IMR-90 (cell line): ENCODE measurements at regions not wholly inside any gene's neighbourhood (a gene's known extent, or its start where the extent isn't known, plus 50 kb on each side); places are given as distances from the start of the nearest gene placed in this dataset.

Experiments
- ATAC-seq: fragments of 200-7000 bp; cut with Tn5 transposase; 2 replicates; pipeline ENCODE4 v1.9.1; 2020; ENCODE audit warnings: low read depth, mild to moderate bottlenecking, moderate library complexity
- BruUV-seq: library from RNA; stranded (reverse); fragments of 400-500 nt; replicated peaks from 2 replicates; lab custom pipeline; 2021; lab: Mats Ljungman, UMichigan
- CTCF ChIA-PET: fragments of 300-600 bp; formaldehyde crosslinking; extraction: SDS; loops from one replicate; lab custom pipeline; 2021; ENCODE audit warnings: antibody characterized with exemption; lab: Yijun Ruan, JAX
- POLR2A ChIA-PET: fragments of 300-600 bp; sonication (Branson Sonifier 250); formaldehyde crosslinking; loops from one replicate; lab custom pipeline; 2022; ENCODE audit warnings: antibody characterized with exemption; ENCODE audit not compliant: unreplicated experiment; lab: Charles Lee
- DNase-seq: peaks from one replicate; pipeline ENCODE4 v3.0.0; 2013
- H2AFZ ChIP-seq: replicated peaks from 2 replicates; pipeline ENCODE3; 2013; ENCODE audit warnings: low read length, mild to moderate bottlenecking; ENCODE audit not compliant: poor library complexity
- H2AK5ac ChIP-seq: 2 replicates; pipeline ENCODE4 v1.6.1; 2013; ENCODE audit warnings: low read depth, low read length, inconsistent platforms
- H2AK9ac ChIP-seq: replicated peaks from 2 replicates; pipeline ENCODE3; 2013; ENCODE audit warnings: mild to moderate bottlenecking, low read depth, low read length, moderate library complexity; ENCODE audit not compliant: poor library complexity
- H2BK120ac ChIP-seq: 2 replicates; pipeline ENCODE4 v1.6.1; 2013; ENCODE audit warnings: low read depth, low read length, inconsistent platforms
- H2BK15ac ChIP-seq: 3 replicates; pipeline ENCODE4 v1.6.1; 2013; ENCODE audit warnings: low read depth, low read length, inconsistent platforms
- H2BK20ac ChIP-seq: 2 replicates; pipeline ENCODE4 v1.6.1; 2013; ENCODE audit warnings: low read depth, mild to moderate bottlenecking, inconsistent platforms, low read length, moderate library complexity
- H2BK5ac ChIP-seq: 2 replicates; pipeline ENCODE4 v1.6.1; 2013; ENCODE audit warnings: mild to moderate bottlenecking, low read depth, low read length, inconsistent platforms; ENCODE audit not compliant: poor library complexity, severe bottlenecking
- H3K14ac ChIP-seq: replicated peaks from 2 replicates; pipeline ENCODE4 v1.6.1; 2013; ENCODE audit warnings: low read depth, low read length, inconsistent platforms
- H3K18ac ChIP-seq: 2 replicates; pipeline ENCODE4 v1.6.1; 2013; ENCODE audit warnings: low read depth, low read length, control low read depth
- H3K23ac ChIP-seq: 2 replicates; pipeline ENCODE4 v1.6.1; 2013; ENCODE audit warnings: low read depth, low read length, inconsistent platforms
- H3K27ac ChIP-seq: 2 replicates; pipeline ENCODE4 v1.5.1; 2013; ENCODE audit warnings: mild to moderate bottlenecking, control low read depth, low read length; ENCODE audit not compliant: insufficient read depth
- H3K27me3 ChIP-seq: 2 replicates; pipeline ENCODE4 v1.6.1; 2013; ENCODE audit warnings: low read length; ENCODE audit not compliant: control insufficient read depth, insufficient read depth
- H3K36me3 ChIP-seq: 2 replicates; pipeline ENCODE4 v1.6.1; 2013; ENCODE audit warnings: low read length, mixed read lengths; ENCODE audit not compliant: control insufficient read depth, insufficient read depth
- H3K4ac ChIP-seq: 2 replicates; pipeline ENCODE4 v1.6.1; 2013; ENCODE audit warnings: low read depth, low read length, inconsistent platforms
- H3K4me1 ChIP-seq: 2 replicates; pipeline ENCODE4 v1.6.1; 2013; ENCODE audit warnings: low read length, mixed read lengths; ENCODE audit not compliant: control insufficient read depth, insufficient read depth
- H3K4me2 ChIP-seq: 2 replicates; pipeline ENCODE4 v1.6.1; 2013; ENCODE audit warnings: low read depth, mild to moderate bottlenecking, control low read depth, low read length, moderate library complexity
- H3K4me3 ChIP-seq: 2 replicates; pipeline ENCODE4 v1.5.1; 2013; ENCODE audit warnings: low read depth, mild to moderate bottlenecking, control low read depth, low read length, moderate library complexity; ENCODE audit not compliant: insufficient read depth
- H3K56ac ChIP-seq: 2 replicates; pipeline ENCODE4 v1.6.1; 2013; ENCODE audit warnings: low read length, inconsistent platforms; ENCODE audit not compliant: insufficient read depth; ENCODE audit errors: extremely low read depth
- H3K79me1 ChIP-seq, 2 experiments: 2 replicates each; pipeline ENCODE4 v1.6.1; 2013; ENCODE audit warnings: low read length in 2 of 2, inconsistent platforms in 1 of 2, low read depth in 1 of 2
- H3K9ac ChIP-seq: 2 replicates; pipeline ENCODE4 v1.6.1; 2013; ENCODE audit warnings: low read depth, low read length, control low read depth
- H3K9me1 ChIP-seq: 2 replicates; pipeline ENCODE4 v1.6.1; 2013; ENCODE audit warnings: low read length, inconsistent platforms; ENCODE audit not compliant: insufficient read depth
- H3K9me3 ChIP-seq: 2 replicates; pipeline ENCODE4 v1.6.1; 2013; ENCODE audit warnings: low read length; ENCODE audit not compliant: control insufficient read depth, insufficient read depth
- H4K20me1 ChIP-seq: 2 replicates; pipeline ENCODE4 v1.6.1; 2013; ENCODE audit warnings: low read length, inconsistent platforms; ENCODE audit not compliant: insufficient read depth
- H4K5ac ChIP-seq: 2 replicates; pipeline ENCODE4 v1.6.1; 2013; ENCODE audit warnings: mild to moderate bottlenecking, low read depth, low read length, control low read depth
- H4K8ac ChIP-seq, 2 experiments: 2 replicates each; pipeline ENCODE4 v1.6.1; 2013; ENCODE audit warnings: low read depth in 2 of 2, low read length in 2 of 2, control low read depth in 1 of 2, inconsistent platforms in 1 of 2
- H4K91ac ChIP-seq: 2 replicates; pipeline ENCODE4 v1.6.1; 2013; ENCODE audit warnings: low read depth, low read length, inconsistent platforms; ENCODE audit not compliant: insufficient read depth
- BHLHE40 ChIP-seq: fragments of 150-350 bp; IDR thresholded peaks from 2 replicates; pipeline ENCODE4 v1.6.1; 2016; ENCODE audit warnings: mild to moderate bottlenecking, low read depth, low read length
- CEBPB ChIP-seq: IDR thresholded peaks from 2 replicates; pipeline ENCODE4 v1.6.1; 2012; ENCODE audit warnings: low read depth, low read length, improper control_type of control experiment
- CHD1 ChIP-seq: IDR thresholded peaks from 2 replicates; pipeline ENCODE4 v1.6.1; 2012; ENCODE audit warnings: low read depth, low read length, improper control_type of control experiment
- CTCF ChIP-seq: conservative IDR thresholded peaks from 2 replicates; pipeline ENCODE4 v1.5.1; 2012; ENCODE audit warnings: mild to moderate bottlenecking, low read depth, low read length, improper control_type of control experiment
- ELK1 ChIP-seq: fragments of 150-350 bp; IDR thresholded peaks from 2 replicates; pipeline ENCODE4 v1.6.1; 2016; ENCODE audit warnings: low read depth, mild to moderate bottlenecking, low read length, moderate library complexity, borderline replicate concordance
- FOS ChIP-seq: fragments of 150-350 bp; IDR thresholded peaks from 2 replicates; pipeline ENCODE4 v1.6.1; 2016; ENCODE audit warnings: low read depth, low read length
- MAFK ChIP-seq: IDR thresholded peaks from 2 replicates; pipeline ENCODE4 v1.6.1; 2012; ENCODE audit warnings: low read depth, low read length, improper control_type of control experiment
- MAZ ChIP-seq: IDR thresholded peaks from 2 replicates; pipeline ENCODE4 v1.6.1; 2012; ENCODE audit warnings: low read depth, mild to moderate bottlenecking, low read length, improper control_type of control experiment, moderate library complexity, borderline replicate concordance
- MXI1 ChIP-seq: IDR thresholded peaks from 2 replicates; pipeline ENCODE4 v1.6.1; 2012; ENCODE audit warnings: low read depth, mild to moderate bottlenecking, low read length, moderate library complexity, borderline replicate concordance
- NFE2L2 ChIP-seq: fragments of 150-350 bp; IDR thresholded peaks from 2 replicates; pipeline ENCODE4 v1.6.1; 2016; ENCODE audit warnings: low read depth, mild to moderate bottlenecking, low read length
- POLR2A ChIP-seq: IDR thresholded peaks from 2 replicates; pipeline ENCODE4 v1.6.1; 2012; ENCODE audit warnings: mild to moderate bottlenecking, low read depth, low read length
- RAD21 ChIP-seq: IDR thresholded peaks from 2 replicates; pipeline ENCODE4 v1.6.1; 2012; ENCODE audit warnings: low read length, improper control_type of control experiment
- RCOR1 ChIP-seq: IDR thresholded peaks from 2 replicates; pipeline ENCODE4 v1.6.1; 2012; ENCODE audit warnings: mild to moderate bottlenecking, low read length, improper control_type of control experiment; ENCODE audit not compliant: insufficient replicate concordance
- RFX5 ChIP-seq: IDR thresholded peaks from 2 replicates; pipeline ENCODE4 v1.8.0; 2012; ENCODE audit warnings: low read depth, mild to moderate bottlenecking, low read length, moderate library complexity
- SMC3 ChIP-seq: fragments of 150-350 bp; IDR thresholded peaks from 2 replicates; pipeline ENCODE4 v1.6.1; 2016; ENCODE audit warnings: low read depth, mild to moderate bottlenecking, antibody characterized with exemption, low read length, moderate library complexity
- USF2 ChIP-seq: fragments of 150-350 bp; IDR thresholded peaks from 2 replicates; pipeline ENCODE4 v1.6.1; 2017; ENCODE audit warnings: mild to moderate bottlenecking, antibody characterized with exemption, low read length, low read depth
- WGBS, 2 experiments: methylation state at CpG; one replicate each; pipeline versions ENCODE4 v1.1.5 to v1.1.7; 2013; ENCODE audit warnings: missing lambda C conversion rate in 2 of 2; ENCODE audit not compliant: insufficient read length in 1 of 2; ENCODE audit errors: extremely low coverage in 2 of 2; 5-methylcytosine and 5-hydroxymethylcytosine counted together
- dilution Hi-C: fragments of 300-500 bp; cut with HindIII; formaldehyde crosslinking; loops from one replicate; pipeline ENCODE4 v1.14.3; 2018; ENCODE audit warnings: low sequenced_read_pairs; ENCODE audit not compliant: unreplicated experiment
- in situ Hi-C: fragments of 300-500 bp; cut with MboI; formaldehyde crosslinking; loops from 3 replicates; pipeline ENCODE4 v1.14.3; 2019; ENCODE audit warnings: low sequenced_read_pairs, inconsistent platforms, mixed read lengths
- intact Hi-C: fragments of 100-400 bp; cut with micrococcal nuclease; formaldehyde crosslinking; loops from 2 replicates; pipeline ENCODE4 v1.10.0; 2022

GRCh38 chr21:35170818-35171217 lies 121.7 kb upstream of the RUNX1 start:
- Histone ChIP-seq H4K91ac (no peak overlapping the region), H2AK5ac (peak overlapping the region; percentile 47; the same call in 1 of the 2 replicates), H3K9me3 (peaks cover 3% of the 10 kb centered on the region), H4K20me1 (no peaks in the 10 kb centered on the region), H3K4me3 (no peak overlapping the region), H2BK20ac (no peak overlapping the region), H3K56ac (no peak overlapping the region), H3K4me2 (no peak overlapping the region), H2AK9ac (no peak overlapping the region), H3K4ac (no peak overlapping the region), H2BK15ac (no peak overlapping the region; the same call in 2 of the 3 replicates), H4K5ac (no peak overlapping the region), H3K9me1 (no peaks in the 10 kb centered on the region), H3K23ac (no peak overlapping the region), H3K36me3 (no peaks in the 10 kb centered on the region), H3K27ac (no peak overlapping the region), H3K4me1 (no peaks in the 10 kb centered on the region), H3K14ac (no peak overlapping the region), H3K18ac (no peak overlapping the region), H3K9ac (no peak overlapping the region), H3K27me3 (no peaks in the 10 kb centered on the region), H2AFZ (no peak overlapping the region), H2BK5ac (no peak overlapping the region), H4K8ac (no peak overlapping the region), H2BK120ac (no peak overlapping the region), H3K79me1 (no peaks in the 10 kb centered on the region)
- WGBS, 2 experiments, result 100% methylated on average over 1 of the region's 4 CpGs; no CpG with 5 or more reads in 1 of the 2 experiments
- CTCF ChIA-PET, result no interaction called here
- TF ChIP-seq MAZ (no peak), MXI1 (no peak), POLR2A (no peak), RAD21 (no peak), USF2 (no peak), RCOR1 (no peak), RFX5 (no peak), MAFK (no peak), ELK1 (no peak), CHD1 (no peak), SMC3 (no peak), NFE2L2 (no peak), FOS (no peak), BHLHE40 (no peak), CEBPB (no peak), CTCF (no peak)
- in situ Hi-C loops, result no loop called here
- intact Hi-C loops, result no loop called here
- no TSS peak for BruUV-seq
- no peak for DNase-seq
- no peak for ATAC-seq
- dilution Hi-C loops, result no loop called here
- POLR2A ChIA-PET, result no interaction called here
